GM12892 (cell line): ENCODE measurements at regions not wholly inside any gene's neighbourhood (a gene's known extent, or its start where the extent isn't known, plus 50 kb on each side); places are given as distances from the start of the nearest gene placed in this dataset.

Experiments
- POLR2A ChIP-seq: IDR thresholded peaks from 2 replicates; pipeline ENCODE4 v1.6.1; 2011; ENCODE audit warnings: low read depth, low read length, control low read depth
- POLR2AphosphoS5 ChIP-seq: IDR thresholded peaks from 2 replicates; pipeline ENCODE4 v1.6.1; 2011; ENCODE audit warnings: low read depth, low read length, control low read depth
- TAF1 ChIP-seq: IDR thresholded peaks from 2 replicates; pipeline ENCODE4 v1.6.1; 2011; ENCODE audit warnings: low read depth, mild to moderate bottlenecking, control low read depth, low read length, borderline replicate concordance

DNA sequence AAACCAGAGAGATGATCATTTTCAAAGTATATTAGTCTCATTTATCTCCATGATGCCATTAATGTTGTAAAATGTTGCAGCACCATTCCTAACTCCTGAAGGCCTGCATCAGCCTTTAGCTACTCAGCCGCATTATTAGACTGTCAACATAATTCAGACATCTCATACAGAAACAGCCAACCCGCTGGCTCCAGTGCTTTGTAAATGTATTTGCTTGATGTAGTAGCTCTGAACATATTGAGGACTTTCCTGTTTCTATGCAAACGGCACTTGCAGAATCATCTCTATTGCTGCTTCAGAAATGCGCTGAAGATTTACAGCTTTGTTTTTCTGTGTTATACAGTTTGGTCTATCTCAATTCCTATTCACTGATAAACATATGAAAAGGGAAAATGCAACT lies 372.2 kb downstream of the DSEL start:
- TF ChIP-seq POLR2A (no peak), TAF1 (no peak), POLR2AphosphoS5 (no peak)
